ENCODE measurements at regions not wholly inside any gene's neighbourhood (a gene's known extent, or its start where the extent isn't known, plus 50 kb on each side); places are given as distances from the start of the nearest gene placed in this dataset.

GRCh38 chr13:109945206-109945960 lies 159.0 kb upstream of the IRS2 start:
- Histone ChIP-seq H3K4me2 (ENCODE audit: unreplicated experiment) (no peak overlapping the region), H3F3A (ENCODE audit: insufficient read depth) (peaks cover 15% of the 10 kb centered on the region; the same call in 1 of the 2 replicates), H3K36me3 (ENCODE audit: low read depth) (no peaks in the 10 kb centered on the region), H3K4me1 (ENCODE audit: insufficient read depth) (peaks cover 25% of the 10 kb centered on the region), H3K27me3 (replicated peaks; ENCODE audit: insufficient read depth) (no peaks in the 10 kb centered on the region), H3K4me3 (no peak overlapping the region), H3K9me3 (ENCODE audit: low read depth) (no peaks in the 10 kb centered on the region), H3K9me2 (ENCODE audit: insufficient read depth) (no peaks in the 10 kb centered on the region), H4K20me1 (ENCODE audit: insufficient read depth) (no peaks in the 10 kb centered on the region), H3K9ac (no peak overlapping the region), H3K79me2 (ENCODE audit: insufficient read depth) (no peaks in the 10 kb centered on the region), H2AFZ (no peak overlapping the region), H3K27ac (peak overlapping the region; percentile 49)
- peak; percentile 93 for DNase-seq
- 48 to 59% methylated on average over 4 of the region's 4 CpGs for WGBS, 2 experiments (ENCODE audit: low coverage in 1 of 2, low lambda C conversion rate in 2 of 2, missing lambda C conversion rate in 2 of 2)
- in situ Hi-C loops (cut with MboI) = no loop called here
- TF ChIP-seq EZH2 (IDR thresholded peaks at IDR 0.05; ENCODE audit: insufficient read depth, poor library complexity, severe bottlenecking) (no peak), EZH2phosphoT487 (IDR thresholded peaks at IDR 0.05; ENCODE audit: insufficient read depth, low read depth) (no peak)

GRCh38 chr13:109941951-109942350 lies 155.6 kb upstream of the IRS2 start:
- no peak overlapping the region for H2AFZ ChIP-seq
- H3K9me3 ChIP-seq (ENCODE audit: low read depth) = no peaks in the 10 kb centered on the region
- DNase-seq = peak; percentile 82
- in situ Hi-C loops (cut with MboI) = no loop called here
- peak overlapping the region; percentile 45 for H3K4me2 ChIP-seq (ENCODE audit: unreplicated experiment)
- peaks cover 35% of the 10 kb centered on the region for H3K4me1 ChIP-seq (ENCODE audit: insufficient read depth)
- no peak for TF ChIP-seq EZH2 (IDR thresholded peaks at IDR 0.05; ENCODE audit: insufficient read depth, poor library complexity, severe bottlenecking)
- no peak for TF ChIP-seq EZH2phosphoT487 (IDR thresholded peaks at IDR 0.05; ENCODE audit: insufficient read depth, low read depth)
- no peak overlapping the region for H3K9ac ChIP-seq
- 16 to 17% methylated on average over 7 of the region's 7 CpGs for WGBS, 2 experiments (ENCODE audit: low coverage in 1 of 2, low lambda C conversion rate in 2 of 2, missing lambda C conversion rate in 2 of 2)
- peak overlapping the region; percentile 23; the same call in 1 of the 2 replicates for H3K27ac ChIP-seq
- H4K20me1 ChIP-seq (ENCODE audit: insufficient read depth) = no peaks in the 10 kb centered on the region
- 0 out of 2 replicates have a peak overlapping the region, but pooled peaks have one; percentile 10 for H3K4me3 ChIP-seq
- no peaks in the 10 kb centered on the region for H3K79me2 ChIP-seq (ENCODE audit: insufficient read depth)
- peaks cover 30% of the 10 kb centered on the region for H3F3A ChIP-seq (ENCODE audit: insufficient read depth)
- no peaks in the 10 kb centered on the region for H3K27me3 ChIP-seq (replicated peaks; ENCODE audit: insufficient read depth)
- no peaks in the 10 kb centered on the region for H3K36me3 ChIP-seq (ENCODE audit: low read depth)
- no peaks in the 10 kb centered on the region for H3K9me2 ChIP-seq (ENCODE audit: insufficient read depth)

- Histone ChIP-seq H3K9me2 (ENCODE audit: insufficient read depth) (no peaks in the 10 kb centered on the region), H3K36me3 (ENCODE audit: low read depth) (no peaks in the 10 kb centered on the region), H3K4me3 (no peak overlapping the region), H3F3A (ENCODE audit: insufficient read depth) (peaks cover 30% of the 10 kb centered on the region), H3K27ac (no peak overlapping the region; the same call in 1 of the 2 replicates), H3K4me1 (ENCODE audit: insufficient read depth) (peaks cover 34% of the 10 kb centered on the region), H4K20me1 (ENCODE audit: insufficient read depth) (no peaks in the 10 kb centered on the region), H3K9me3 (ENCODE audit: low read depth) (no peaks in the 10 kb centered on the region), H3K27me3 (replicated peaks; ENCODE audit: insufficient read depth) (no peaks in the 10 kb centered on the region), H3K4me2 (ENCODE audit: unreplicated experiment) (no peak overlapping the region), H3K9ac (no peak overlapping the region), H3K79me2 (ENCODE audit: insufficient read depth) (no peaks in the 10 kb centered on the region), H2AFZ (no peak overlapping the region)
- TF ChIP-seq EZH2phosphoT487 (IDR thresholded peaks at IDR 0.05; ENCODE audit: insufficient read depth, low read depth) (no peak), EZH2 (IDR thresholded peaks at IDR 0.05; ENCODE audit: insufficient read depth, poor library complexity, severe bottlenecking) (no peak)
- no peak for DNase-seq
- in situ Hi-C loops (cut with MboI) = no loop called here
- WGBS, 2 experiments (ENCODE audit: low coverage in 1 of 2, low lambda C conversion rate in 2 of 2, missing lambda C conversion rate in 2 of 2) = 80 to 93% methylated on average over 2 of the region's 2 CpGs
These were observed 154.8 kb upstream of the IRS2 start for GRCh38 chr13:109941221-109941620.

GRCh38 chr13:109940637-109941036 lies 154.3 kb upstream of the IRS2 start:
- Histone ChIP-seq H3K4me2 (ENCODE audit: unreplicated experiment) (no peak overlapping the region), H3K9ac (no peak overlapping the region), H3K9me2 (ENCODE audit: insufficient read depth) (no peaks in the 10 kb centered on the region), H3K4me1 (ENCODE audit: insufficient read depth) (peaks cover 28% of the 10 kb centered on the region), H3F3A (ENCODE audit: insufficient read depth) (peaks cover 30% of the 10 kb centered on the region), H2AFZ (no peak overlapping the region), H3K4me3 (no peak overlapping the region), H3K79me2 (ENCODE audit: insufficient read depth) (no peaks in the 10 kb centered on the region), H3K27ac (no peak overlapping the region), H4K20me1 (ENCODE audit: insufficient read depth) (no peaks in the 10 kb centered on the region), H3K36me3 (ENCODE audit: low read depth) (no peaks in the 10 kb centered on the region), H3K27me3 (replicated peaks; ENCODE audit: insufficient read depth) (no peaks in the 10 kb centered on the region), H3K9me3 (ENCODE audit: low read depth) (no peaks in the 10 kb centered on the region)
- WGBS, 2 experiments (ENCODE audit: low coverage in 1 of 2, low lambda C conversion rate in 2 of 2, missing lambda C conversion rate in 2 of 2) = 93 to 95% methylated on average over 8 of the region's 8 CpGs
- no peak for DNase-seq
- in situ Hi-C loops (cut with MboI) = no loop called here
- no peak for TF ChIP-seq EZH2 (IDR thresholded peaks at IDR 0.05; ENCODE audit: insufficient read depth, poor library complexity, severe bottlenecking)
- no peak for TF ChIP-seq EZH2phosphoT487 (IDR thresholded peaks at IDR 0.05; ENCODE audit: insufficient read depth, low read depth)

All from GM23248 (cell line).